ENCODE measurements at regions not wholly inside any gene's neighbourhood (a gene's known extent, or its start where the extent isn't known, plus 50 kb on each side); places are given as distances from the start of the nearest gene placed in this dataset.

- no peak overlapping the region for H3K4me3 ChIP-seq (ENCODE audit: low read length)
- no peak overlapping the region for H3K27ac ChIP-seq (ENCODE audit: low read length)
- no peak overlapping the region for H2AFZ ChIP-seq (ENCODE audit: low read depth, low read length)
- no peaks in the 10 kb centered on the region for H3K27me3 ChIP-seq (ENCODE audit: insufficient read depth, low read depth, low read length)
- H3K4me2 ChIP-seq (ENCODE audit: low read length): no peak overlapping the region
- H3K9me2 ChIP-seq (ENCODE audit: insufficient read depth, low read length): no peaks in the 10 kb centered on the region
- no peak for TF ChIP-seq POLR2AphosphoS5 (IDR thresholded peaks at IDR 0.05)
- TF ChIP-seq, protein P1, sequence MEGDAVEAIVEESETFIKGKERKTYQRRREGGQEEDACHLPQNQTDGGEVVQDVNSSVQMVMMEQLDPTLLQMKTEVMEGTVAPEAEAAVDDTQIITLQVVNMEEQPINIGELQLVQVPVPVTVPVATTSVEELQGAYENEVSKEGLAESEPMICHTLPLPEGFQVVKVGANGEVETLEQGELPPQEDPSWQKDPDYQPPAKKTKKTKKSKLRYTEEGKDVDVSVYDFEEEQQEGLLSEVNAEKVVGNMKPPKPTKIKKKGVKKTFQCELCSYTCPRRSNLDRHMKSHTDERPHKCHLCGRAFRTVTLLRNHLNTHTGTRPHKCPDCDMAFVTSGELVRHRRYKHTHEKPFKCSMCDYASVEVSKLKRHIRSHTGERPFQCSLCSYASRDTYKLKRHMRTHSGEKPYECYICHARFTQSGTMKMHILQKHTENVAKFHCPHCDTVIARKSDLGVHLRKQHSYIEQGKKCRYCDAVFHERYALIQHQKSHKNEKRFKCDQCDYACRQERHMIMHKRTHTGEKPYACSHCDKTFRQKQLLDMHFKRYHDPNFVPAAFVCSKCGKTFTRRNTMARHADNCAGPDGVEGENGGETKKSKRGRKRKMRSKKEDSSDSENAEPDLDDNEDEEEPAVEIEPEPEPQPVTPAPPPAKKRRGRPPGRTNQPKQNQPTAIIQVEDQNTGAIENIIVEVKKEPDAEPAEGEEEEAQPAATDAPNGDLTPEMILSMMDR (IDR thresholded peaks at IDR 0.05; ENCODE audit: poor library complexity, severe bottlenecking): no peak
- TF ChIP-seq REST (IDR thresholded peaks at IDR 0.05; ENCODE audit: borderline replicate concordance): no peak
- no peak for TF ChIP-seq SMC3 (conservative IDR thresholded peaks at IDR 0.05; ENCODE audit: poor library complexity)
- no peak for TF ChIP-seq MXI1 (conservative IDR thresholded peaks at IDR 0.05; ENCODE audit: poor library complexity, severe bottlenecking)
- no peak for TF ChIP-seq EP300 (conservative IDR thresholded peaks at IDR 0.05; ENCODE audit: poor library complexity, severe bottlenecking)
- TF ChIP-seq TAF1 (IDR thresholded peaks at IDR 0.05; ENCODE audit: low read depth): no peak
- H3K36me3 ChIP-seq (ENCODE audit: insufficient read depth, low read length): no peaks in the 10 kb centered on the region
- no peaks in the 10 kb centered on the region for H3K79me2 ChIP-seq (replicated peaks; ENCODE audit: insufficient read depth, low read length)
- no peak overlapping the region for H3K9ac ChIP-seq (ENCODE audit: low read length)
- H4K20me1 ChIP-seq (ENCODE audit: insufficient read depth): no peaks in the 10 kb centered on the region
- no peaks in the 10 kb centered on the region for H3F3A ChIP-seq (ENCODE audit: insufficient read depth, low read length, poor library complexity, severe bottlenecking)
- H3K9me3 ChIP-seq (ENCODE audit: low read length): no peaks in the 10 kb centered on the region
These were observed 243.7 kb upstream of the SOX4 start for GRCh38 chr6:21349834-21350233.

DNA sequence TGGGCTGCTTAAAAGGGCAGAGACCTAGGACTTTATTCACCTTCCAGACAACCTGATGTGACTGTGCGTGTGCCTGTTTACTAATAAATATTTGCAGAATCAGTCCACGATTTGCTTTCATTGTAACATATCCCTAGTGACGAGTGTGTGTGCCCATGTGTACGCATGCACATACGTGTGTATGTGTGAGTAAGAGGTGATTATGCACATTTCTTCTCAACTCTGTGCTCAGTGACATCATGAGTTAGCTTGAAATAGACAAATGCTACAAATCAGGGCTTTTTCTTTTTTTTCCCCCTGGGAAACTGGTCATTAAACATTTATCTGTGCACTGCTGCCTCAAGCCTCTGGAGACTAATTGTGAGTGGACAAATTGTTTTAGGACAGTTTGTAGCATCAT lies 242.6 kb upstream of the SOX4 start:
- Histone ChIP-seq H2AFZ (ENCODE audit: low read depth, low read length) (no peak overlapping the region), H3K79me2 (replicated peaks; ENCODE audit: insufficient read depth, low read length) (no peaks in the 10 kb centered on the region), H3K4me3 (ENCODE audit: low read length) (no peak overlapping the region), H3K4me2 (ENCODE audit: low read length) (no peak overlapping the region), H3K9me2 (ENCODE audit: insufficient read depth, low read length) (no peaks in the 10 kb centered on the region), H3K27ac (ENCODE audit: low read length) (no peak overlapping the region), H3K27me3 (ENCODE audit: insufficient read depth, low read depth, low read length) (no peaks in the 10 kb centered on the region), H3K9me3 (ENCODE audit: low read length) (no peaks in the 10 kb centered on the region), H3K9ac (ENCODE audit: low read length) (no peak overlapping the region), H3K36me3 (ENCODE audit: insufficient read depth, low read length) (no peaks in the 10 kb centered on the region), H4K20me1 (ENCODE audit: insufficient read depth) (no peaks in the 10 kb centered on the region), H3F3A (ENCODE audit: insufficient read depth, low read length, poor library complexity, severe bottlenecking) (no peaks in the 10 kb centered on the region)
- TF ChIP-seq SMC3 (conservative IDR thresholded peaks at IDR 0.05; ENCODE audit: poor library complexity) (no peak), POLR2AphosphoS5 (IDR thresholded peaks at IDR 0.05) (no peak), EP300 (conservative IDR thresholded peaks at IDR 0.05; ENCODE audit: poor library complexity, severe bottlenecking) (no peak), EZH2 (IDR thresholded peaks at IDR 0.05; ENCODE audit: borderline replicate concordance, insufficient read depth, low read length, poor library complexity, severe bottlenecking) (no peak), MXI1 (conservative IDR thresholded peaks at IDR 0.05; ENCODE audit: poor library complexity, severe bottlenecking) (no peak), TAF1 (IDR thresholded peaks at IDR 0.05; ENCODE audit: low read depth) (no peak), REST (IDR thresholded peaks at IDR 0.05; ENCODE audit: borderline replicate concordance) (no peak), RAD21 (conservative IDR thresholded peaks at IDR 0.05) (no peak)
- TF ChIP-seq, protein P1 (IDR thresholded peaks at IDR 0.05; ENCODE audit: poor library complexity, severe bottlenecking): no peak
